HEK293 (cell line): ENCODE measurements at regions not wholly inside any gene's neighbourhood (a gene's known extent, or its start where the extent isn't known, plus 50 kb on each side); places are given as distances from the start of the nearest gene placed in this dataset.

Experiments
- MEIS1 ChIP-seq: sonication (generic); formaldehyde crosslinking; IDR thresholded peaks from 2 replicates; pipeline ENCODE4 v1.8.1; 2022; ENCODE audit warnings: missing genetic modification reagents, mild to moderate bottlenecking, borderline replicate concordance
- YY1 ChIP-seq: fragments of 450-650 bp; formaldehyde crosslinking; IDR thresholded peaks from 2 replicates; pipeline ENCODE4 v1.5.1; 2018; ENCODE audit warnings: missing biosample characterization, missing genetic modification characterization
- ZBTB49 ChIP-seq: fragments of 450-650 bp; formaldehyde crosslinking; IDR thresholded peaks from 2 replicates; pipeline ENCODE4 v1.5.1; 2016; ENCODE audit warnings: missing biosample characterization, missing genetic modification characterization, low read depth
- ZBTB7A ChIP-seq: fragments of 450-650 bp; formaldehyde crosslinking; IDR thresholded peaks from 2 replicates; pipeline ENCODE4 v1.5.1; 2016; ENCODE audit warnings: low read depth, missing biosample characterization, missing genetic modification characterization
- ZNF202 ChIP-seq: fragments of 450-650 bp; formaldehyde crosslinking; IDR thresholded peaks from 2 replicates; pipeline ENCODE4 v1.5.1; 2016; ENCODE audit warnings: missing biosample characterization, missing genetic modification characterization, borderline replicate concordance
- ZNF398 ChIP-seq: fragments of 450-650 bp; formaldehyde crosslinking; IDR thresholded peaks from 2 replicates; pipeline ENCODE4 v1.5.1; 2017; ENCODE audit warnings: missing biosample characterization, missing genetic modification characterization
- ZNF677 ChIP-seq: fragments of 450-650 bp; IDR thresholded peaks from 2 replicates; pipeline ENCODE4 v1.5.0; 2018; ENCODE audit warnings: missing biosample characterization, mild to moderate bottlenecking, missing genetic modification characterization, moderate library complexity
- ZNF791 ChIP-seq: fragments of 450-650 bp; formaldehyde crosslinking; IDR thresholded peaks from 2 replicates; pipeline ENCODE4 v1.5.1; 2016; ENCODE audit warnings: missing biosample characterization, missing genetic modification characterization
- TF ChIP-seq, protein P1 (sequence below): fragments of 450-650 bp; formaldehyde crosslinking; IDR thresholded peaks from 2 replicates; pipeline ENCODE4 v1.5.1; 2016; ENCODE audit warnings: missing biosample characterization, missing genetic modification characterization

- TF ChIP-seq, protein P1, sequence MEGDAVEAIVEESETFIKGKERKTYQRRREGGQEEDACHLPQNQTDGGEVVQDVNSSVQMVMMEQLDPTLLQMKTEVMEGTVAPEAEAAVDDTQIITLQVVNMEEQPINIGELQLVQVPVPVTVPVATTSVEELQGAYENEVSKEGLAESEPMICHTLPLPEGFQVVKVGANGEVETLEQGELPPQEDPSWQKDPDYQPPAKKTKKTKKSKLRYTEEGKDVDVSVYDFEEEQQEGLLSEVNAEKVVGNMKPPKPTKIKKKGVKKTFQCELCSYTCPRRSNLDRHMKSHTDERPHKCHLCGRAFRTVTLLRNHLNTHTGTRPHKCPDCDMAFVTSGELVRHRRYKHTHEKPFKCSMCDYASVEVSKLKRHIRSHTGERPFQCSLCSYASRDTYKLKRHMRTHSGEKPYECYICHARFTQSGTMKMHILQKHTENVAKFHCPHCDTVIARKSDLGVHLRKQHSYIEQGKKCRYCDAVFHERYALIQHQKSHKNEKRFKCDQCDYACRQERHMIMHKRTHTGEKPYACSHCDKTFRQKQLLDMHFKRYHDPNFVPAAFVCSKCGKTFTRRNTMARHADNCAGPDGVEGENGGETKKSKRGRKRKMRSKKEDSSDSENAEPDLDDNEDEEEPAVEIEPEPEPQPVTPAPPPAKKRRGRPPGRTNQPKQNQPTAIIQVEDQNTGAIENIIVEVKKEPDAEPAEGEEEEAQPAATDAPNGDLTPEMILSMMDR, result no peak
- TF ChIP-seq ZNF791 (tag by site-specific recombination) (no peak), YY1 (no peak), ZNF398 (no peak), ZBTB49 (tag by site-specific recombination) (no peak), ZNF677 (tag by site-specific recombination) (no peak), ZBTB7A (tag by site-specific recombination) (no peak), MEIS1 (CRISPR knock-in tag) (no peak), ZNF202 (tag by site-specific recombination) (no peak)
Observed at GRCh38 chr13:97798836-97799235, 154.6 kb upstream of the IPO5 start.
